Embryonic facial prominence (tissue), 1 donor: ENCODE measurements at regions not wholly inside any gene's neighbourhood (a gene's known extent, or its start where the extent isn't known, plus 50 kb on each side); places are given as distances from the start of the nearest gene placed in this dataset.

Experiments
- DNase-seq: peaks from one replicate; pipeline ENCODE4 v3.0.0-alpha.2; 2016; ENCODE audit errors: extremely low spot score

DNA sequence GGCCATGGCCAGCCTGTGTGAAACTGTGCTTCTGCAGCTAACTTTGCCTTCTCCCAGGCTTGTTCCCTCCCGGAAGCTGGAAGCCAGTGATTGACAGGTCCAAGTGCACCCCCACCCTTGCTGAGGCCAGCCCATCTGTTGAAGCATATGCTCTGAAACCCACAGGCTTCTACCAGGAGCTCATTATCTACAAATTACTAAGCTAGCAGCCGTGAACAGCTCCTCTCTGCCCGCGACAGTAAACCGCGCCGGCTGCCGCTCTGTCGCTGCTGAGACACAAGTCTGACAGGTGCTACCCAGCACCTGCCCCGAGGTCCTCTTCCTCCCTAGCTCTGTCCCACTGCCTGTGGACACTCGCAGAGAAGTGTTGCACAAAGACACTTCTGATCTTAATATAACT is 490.9 kb downstream of the GADD45G start:
- no peak for DNase-seq

DNA sequence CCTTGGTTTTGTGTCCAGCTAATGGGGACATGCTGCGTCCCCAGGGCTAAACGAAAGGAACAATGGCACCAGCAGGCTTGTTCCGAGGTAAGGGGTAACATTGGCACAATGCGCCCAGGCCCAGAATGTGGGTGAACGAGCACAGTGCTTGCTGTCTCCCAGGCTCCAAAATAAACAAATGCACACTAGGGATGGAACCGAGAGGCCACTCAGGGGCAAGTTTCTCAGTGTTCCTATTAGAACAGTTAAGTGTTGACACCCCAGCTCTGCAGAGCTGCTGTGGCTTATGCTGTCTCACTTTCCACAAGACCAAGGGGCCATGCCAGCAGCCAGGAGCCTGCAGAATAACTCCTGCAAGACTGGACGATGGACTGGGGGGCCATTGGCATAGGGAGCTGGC is 492.4 kb downstream of the GADD45G start:
- no peak for DNase-seq

DNA sequence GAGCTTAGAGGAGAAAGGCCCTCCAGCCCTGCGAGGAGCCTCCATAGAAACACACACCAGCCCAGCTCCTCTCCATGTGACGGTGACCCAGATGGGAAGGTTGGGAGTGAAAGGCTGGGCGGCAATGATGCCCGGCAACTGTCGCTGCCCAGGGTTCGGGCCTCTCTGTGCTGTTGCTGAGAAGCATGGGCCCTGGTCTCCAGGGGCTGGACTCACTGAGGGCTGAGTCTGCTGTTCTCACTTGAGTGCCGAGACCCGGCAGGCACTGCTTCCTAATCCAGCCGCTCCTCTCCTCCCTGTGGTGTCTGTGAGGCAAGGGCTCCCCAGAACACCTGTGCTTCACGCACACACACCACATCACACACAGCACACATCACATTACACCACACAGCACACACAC is 493.6 kb downstream of the GADD45G start:
- no peak for DNase-seq

DNA sequence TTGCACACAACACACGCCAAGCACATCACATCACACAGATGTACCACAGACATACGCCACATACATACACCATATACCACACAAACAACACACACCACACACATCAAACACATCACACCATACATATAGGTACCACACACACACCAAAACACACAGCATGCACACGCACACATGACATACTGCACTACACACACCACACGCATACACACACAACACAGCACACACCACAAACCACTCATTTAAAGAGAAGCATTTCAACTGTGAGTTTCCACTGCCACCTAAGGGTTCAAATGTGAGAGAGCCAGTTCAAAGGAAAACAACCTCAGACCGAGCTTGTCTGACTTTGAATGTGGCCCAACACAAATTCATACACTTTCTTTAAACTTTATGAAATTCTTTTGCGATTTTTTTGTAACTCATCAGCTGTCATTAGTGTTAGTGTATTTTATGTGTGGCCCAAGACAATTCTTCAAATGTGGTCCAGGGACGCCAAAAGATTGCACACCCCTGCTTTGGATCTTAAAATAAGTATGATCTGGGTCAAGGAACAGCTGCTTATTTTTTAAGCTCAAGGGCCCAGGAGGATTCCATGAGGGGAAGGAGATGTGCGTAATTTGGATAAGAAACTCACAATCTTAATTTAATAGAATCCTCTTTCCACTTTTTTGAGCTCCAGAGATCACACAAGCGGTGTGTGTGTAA is 494.6 kb downstream of the GADD45G start:
- DNase-seq = no peak

DNA sequence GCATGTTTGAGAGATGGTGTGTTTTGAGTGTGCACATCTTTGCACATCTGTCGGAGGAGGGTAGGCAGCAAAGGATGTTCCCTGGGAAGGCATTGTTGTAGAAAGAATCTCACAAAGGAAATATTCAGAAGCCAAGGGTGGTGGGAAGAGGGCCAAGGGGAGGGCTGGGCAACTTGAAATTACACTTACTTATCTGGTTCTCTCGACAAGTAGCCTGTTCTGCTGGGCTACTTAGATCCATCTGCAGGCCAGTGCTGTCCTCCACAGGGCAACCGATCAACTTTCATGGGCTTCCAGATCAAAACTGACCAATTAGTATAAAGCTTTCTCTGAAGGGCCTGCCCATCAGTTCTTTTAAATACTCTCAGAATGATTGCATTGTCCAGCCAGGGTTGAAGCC is 495.2 kb downstream of the GADD45G start:
- DNase-seq = no peak

DNA sequence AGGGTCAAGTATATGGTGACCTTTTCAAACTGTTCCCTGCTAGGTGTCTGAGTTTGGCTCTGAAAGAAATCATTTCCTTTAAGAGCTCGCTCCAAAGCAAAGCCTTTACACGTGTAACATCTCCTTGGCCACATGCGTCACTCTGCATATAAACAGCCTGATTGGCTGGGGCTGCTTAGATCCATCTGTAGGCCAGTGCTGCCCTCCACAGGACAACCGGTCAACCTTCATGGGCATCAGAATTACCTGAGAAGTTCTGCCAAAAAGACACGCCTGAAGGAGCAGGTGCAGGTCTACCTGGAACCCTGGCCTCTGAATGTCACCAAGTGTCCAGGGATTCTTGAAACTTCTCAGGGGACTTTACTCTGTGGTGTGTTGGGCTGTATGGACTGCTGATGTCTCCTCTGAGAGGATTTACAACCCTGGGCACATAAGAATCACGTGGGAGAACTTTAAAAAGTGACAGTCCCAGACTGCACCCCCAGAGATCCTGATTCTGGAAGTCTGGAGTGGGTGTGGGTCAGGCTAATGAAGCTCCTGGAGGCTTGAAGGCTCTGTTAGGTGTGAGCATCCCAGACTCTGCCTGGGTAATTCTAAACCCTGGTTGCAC is 497.6 kb downstream of the GADD45G start:
- DNase-seq = peak; percentile 77

DNA sequence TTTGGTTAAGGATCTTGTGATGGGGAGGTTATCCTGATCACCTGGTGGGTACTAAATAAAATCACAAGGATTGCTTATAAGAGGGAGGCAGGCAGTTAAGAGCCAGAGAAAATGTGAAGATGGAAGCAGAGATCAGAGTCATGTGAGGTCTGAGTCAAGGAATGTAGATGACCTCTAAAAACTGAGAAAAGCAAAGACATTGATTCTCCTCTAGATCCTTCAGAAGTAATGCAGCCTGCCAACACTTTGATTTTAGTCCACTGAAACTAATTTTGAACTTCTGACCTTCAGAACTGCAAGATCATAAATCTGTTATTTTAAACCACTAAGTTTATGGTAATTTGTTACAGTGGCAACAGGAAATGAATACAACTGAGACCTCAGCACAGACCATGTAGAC is 499.0 kb downstream of the GADD45G start:
- DNase-seq = no peak

DNA sequence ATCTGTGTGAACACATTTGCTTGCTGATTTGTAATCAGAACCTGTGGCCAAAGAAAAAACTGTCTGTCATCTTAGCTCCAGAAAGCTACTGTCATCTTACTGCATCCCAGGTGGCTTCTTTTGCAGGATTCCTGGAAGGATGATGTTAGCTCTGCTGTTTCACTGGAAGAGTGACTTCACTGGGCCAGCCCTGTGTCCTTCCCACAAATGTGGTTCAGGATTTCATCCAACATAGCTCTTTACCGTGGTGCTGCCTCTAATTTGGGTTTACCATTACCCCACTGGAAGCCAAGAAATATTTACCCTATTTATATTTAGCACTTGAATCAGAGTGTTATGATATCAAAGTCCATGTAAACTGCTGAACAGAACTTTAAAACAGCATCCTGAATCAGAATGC is 501.0 kb downstream of the GADD45G start:
- DNase-seq = no peak

DNA sequence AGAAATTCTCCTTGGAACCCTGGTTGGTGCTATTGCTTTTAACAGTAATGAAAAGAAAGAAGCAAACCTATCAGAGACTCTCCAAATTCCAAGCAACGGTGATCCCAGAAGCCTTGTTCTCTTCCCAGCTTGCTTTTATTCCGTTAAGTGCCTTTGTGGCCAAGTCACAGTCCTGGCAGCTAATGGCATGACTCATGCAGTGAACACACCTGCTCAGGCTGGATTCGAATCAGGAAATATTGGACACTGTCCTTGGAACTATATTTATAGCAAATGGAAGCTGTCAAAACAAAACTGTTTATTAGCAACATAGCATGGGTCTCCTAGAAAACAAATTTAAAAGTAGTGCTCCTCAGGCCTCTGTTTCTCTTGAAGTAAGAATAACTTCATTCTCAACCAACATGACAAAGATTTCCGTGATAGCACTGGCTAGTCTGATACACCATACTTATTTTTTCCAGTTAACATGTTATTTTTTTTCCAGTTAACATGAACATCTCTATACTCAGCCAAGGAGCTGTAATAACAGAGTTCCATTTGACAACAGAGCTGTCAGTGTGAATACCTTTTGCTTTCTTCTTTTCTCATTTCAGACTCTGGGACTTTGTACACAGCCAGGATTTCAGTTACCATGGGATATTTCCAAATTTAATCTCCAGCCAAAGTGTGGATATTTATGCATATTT is 502.4 kb downstream of the GADD45G start:
- no peak for DNase-seq

DNA sequence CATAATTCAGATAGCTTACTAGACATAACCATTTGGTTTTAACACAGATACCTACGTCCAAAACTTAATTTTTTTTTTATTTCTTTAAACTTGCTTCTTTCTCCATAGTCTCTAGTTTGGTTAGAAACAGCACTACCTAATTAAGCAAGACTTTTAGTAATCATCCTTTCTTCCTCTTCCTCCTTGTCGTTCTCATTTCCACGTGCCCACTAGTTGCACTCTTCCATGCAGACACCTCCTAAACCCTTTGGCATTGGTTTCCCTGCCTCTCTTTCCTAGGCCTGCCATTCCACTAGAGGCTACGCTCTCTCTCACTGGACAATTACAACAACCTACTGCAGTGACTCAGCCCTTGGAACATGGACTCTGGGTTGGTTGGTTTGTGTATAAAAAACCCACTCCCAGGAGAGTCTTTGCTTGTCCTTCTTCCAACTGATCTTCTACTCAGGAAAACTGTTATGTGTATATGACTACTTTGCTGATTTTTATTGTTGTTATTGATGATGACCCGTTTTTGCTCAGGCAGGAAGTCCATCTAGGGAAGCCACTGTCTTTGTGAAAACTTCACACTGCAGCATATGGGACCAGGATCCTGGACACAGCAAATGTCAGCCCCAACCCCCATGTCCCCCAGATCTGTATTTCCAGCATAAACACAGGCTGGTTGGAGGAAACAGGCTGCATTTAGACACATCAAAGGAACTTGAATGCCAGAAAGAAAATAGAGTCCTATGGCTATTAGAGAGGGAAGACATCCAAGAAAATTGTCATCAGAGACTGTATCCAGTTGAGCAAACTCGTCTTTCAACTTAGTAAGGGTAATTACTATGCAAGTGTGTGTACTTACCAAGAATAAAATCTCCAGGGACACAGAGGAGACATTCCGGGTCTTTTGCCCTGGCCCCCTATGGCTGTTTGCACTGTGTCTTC is 503.2 kb downstream of the GADD45G start:
- DNase-seq = no peak

DNA sequence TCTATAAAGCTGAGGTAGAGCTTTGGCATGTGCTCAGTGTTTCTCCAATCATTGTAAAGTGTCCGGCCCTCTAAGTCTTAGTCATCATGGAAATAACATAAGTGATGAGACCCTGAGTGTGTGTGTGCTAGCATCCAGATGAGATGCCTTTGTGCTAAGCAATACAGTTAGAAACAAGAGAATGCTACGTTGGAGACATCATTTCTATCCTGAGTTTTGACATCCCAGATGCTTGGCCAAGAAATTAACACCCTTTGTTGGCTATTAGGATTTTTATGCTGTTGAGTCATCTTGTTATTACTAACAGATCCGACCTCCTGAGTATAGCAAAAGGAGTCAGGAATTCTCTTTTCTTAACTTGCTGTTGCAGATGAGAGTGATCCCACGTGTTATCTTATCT is 508.0 kb downstream of the GADD45G start:
- no peak for DNase-seq

DNA sequence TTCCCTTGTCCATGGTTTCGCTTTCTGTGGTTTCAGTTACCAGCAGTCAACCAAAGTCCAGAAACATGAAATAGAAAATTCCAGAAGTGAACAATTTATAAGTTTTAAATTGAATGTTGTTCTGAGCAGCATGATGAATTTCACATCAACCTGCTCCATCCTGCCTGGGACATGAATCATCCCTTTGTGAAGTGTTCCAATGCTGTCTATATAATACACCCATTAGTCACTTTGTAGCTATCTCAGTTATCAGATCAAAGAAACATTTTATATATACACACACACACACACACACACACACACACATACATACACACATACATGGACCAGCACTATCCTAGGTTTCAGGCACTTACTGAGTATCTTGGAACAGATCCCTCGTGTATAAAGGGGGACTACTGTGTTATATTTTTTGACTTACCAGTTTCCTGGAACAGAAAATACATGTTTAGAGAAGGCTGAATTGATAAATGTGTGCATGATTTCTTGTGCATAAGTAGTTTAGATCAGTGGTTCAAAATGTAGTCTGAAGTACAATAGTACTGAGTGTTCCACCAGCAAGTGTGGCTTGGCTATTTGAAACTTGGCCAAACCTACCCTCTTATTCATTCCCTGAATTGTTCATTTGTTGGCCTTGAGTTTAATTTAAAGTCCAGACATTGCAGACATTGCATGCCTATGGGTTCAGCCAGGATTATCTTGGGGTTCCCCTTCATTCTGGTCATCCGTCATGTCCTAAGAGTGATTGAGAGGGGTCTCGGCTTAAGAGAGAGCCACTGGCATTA is 510.0 kb downstream of the GADD45G start:
- no peak for DNase-seq

DNA sequence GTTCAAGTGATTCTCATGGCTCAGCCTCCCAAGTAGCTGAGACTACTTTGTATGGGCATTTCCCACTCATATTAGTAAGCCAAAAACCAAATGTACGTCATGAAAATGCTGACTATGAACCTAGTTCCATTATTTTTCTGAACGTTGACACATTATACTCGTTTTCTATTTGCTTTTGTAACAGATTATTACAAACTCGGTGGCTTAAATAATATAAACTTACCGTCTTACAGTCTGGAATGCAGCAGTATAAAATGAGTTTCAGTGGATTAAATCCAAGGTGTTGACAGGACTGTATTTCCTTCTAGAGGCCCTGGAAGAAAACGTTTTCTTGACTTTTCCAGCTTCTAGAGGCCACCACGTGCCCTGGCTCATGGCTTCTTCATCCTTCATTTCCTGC is 517.0 kb downstream of the GADD45G start:
- no peak for DNase-seq

DNA sequence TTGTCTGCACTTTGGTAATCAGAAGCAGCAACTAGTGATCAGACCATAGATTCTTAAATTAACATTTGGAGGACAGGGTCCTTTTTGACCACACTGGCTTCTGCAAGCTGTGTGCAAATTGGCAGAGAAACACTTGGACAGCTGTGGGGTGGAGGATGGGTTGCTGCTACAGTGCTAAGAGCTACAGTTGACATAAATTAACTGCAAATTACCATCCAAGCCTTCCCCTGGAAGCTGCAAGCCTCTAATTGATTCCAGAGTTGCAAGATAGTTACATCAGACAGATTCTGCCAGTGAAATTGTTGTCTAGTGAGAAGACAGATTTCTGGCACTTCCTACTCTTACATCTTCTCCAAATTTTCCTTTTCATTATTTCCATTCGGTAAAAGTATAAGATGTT is 517.7 kb downstream of the DIRAS2 start:
- DNase-seq = no peak

DNA sequence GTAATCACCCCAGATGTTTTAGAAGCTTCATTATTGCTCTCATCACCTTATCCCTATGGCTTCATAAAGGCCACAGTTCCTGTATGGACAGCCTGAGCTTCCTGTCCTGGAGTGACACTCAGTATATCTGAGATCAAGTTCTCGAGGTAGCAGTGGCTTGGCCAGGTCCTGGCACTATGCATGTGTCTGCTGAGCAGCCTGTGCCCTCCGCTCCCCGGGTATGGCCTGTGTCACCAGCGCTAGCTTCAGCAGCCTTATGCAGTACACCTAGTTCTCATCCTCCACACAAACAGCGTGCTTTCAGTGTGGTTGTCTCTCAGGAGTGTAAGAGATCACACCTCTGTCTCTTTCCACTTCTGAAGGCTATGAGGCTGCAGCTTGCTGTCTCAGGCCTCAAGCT is 514.7 kb downstream of the DIRAS2 start:
- DNase-seq = no peak

DNA sequence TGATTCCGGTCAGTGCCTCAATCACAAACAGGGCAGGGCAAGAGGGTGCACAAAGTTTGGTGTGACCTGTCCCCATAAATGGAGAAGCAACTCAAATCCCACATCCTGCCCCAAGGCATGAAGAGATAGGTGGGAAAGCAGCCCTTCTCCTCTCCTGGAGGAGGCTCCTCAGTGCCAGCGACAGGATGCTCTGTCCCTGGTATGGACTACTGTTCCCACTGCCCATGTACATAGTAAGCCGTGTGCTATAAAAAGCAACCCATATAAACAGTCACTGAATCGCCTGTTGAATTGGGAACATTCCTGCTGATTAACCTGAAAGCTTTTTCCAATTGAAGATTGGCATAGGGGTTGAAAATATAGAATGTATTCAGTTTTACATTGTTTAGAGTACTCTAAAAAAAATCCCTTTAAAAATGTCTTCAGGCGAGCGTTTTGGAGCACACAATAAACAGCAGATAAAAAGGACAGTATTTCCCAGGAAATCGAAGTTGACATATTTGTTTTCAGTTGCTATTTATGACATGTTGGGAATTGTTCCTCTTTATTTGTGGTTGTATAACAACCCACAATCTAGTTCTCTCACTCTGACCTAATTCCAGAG is 513.9 kb downstream of the DIRAS2 start:
- no peak for DNase-seq

DNA sequence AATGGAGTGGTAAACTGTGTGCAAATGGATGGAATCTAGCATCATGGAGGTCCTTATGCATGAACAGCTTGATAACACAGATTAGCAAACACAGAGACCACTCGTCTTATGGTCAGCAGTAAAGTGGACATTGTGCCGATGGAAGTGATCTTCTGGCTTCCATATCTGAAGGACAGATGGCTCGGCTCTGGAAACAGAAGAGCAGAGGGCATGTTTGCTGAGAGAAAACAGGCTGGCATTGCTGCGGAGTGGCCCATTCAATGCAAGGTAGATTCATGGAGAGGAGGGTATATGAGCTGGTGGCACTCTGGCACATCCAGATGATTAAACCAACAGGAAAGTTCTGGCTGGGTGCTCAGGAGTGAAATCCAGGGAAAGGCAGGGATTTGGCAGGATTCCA is 513.2 kb downstream of the DIRAS2 start:
- DNase-seq = no peak

DNA sequence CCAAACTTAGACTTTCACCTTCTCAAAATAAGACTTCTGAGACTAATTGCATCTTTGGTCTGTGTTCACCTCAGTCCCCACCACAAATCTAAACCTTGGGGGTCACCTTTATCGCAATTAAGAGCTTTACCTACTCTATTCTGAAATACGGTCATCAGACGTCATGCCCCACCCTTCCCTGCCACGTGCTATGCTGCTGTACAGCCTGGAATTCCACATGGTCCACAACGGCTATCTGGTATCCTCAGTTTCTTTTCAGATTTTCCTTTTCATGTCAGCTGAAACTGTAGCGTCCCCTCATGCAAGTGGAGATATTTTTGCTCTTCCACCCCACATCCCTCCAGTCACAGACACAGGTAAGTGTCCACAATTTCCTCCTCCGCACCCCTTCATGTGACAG is 511.1 kb downstream of the DIRAS2 start:
- DNase-seq = no peak

DNA sequence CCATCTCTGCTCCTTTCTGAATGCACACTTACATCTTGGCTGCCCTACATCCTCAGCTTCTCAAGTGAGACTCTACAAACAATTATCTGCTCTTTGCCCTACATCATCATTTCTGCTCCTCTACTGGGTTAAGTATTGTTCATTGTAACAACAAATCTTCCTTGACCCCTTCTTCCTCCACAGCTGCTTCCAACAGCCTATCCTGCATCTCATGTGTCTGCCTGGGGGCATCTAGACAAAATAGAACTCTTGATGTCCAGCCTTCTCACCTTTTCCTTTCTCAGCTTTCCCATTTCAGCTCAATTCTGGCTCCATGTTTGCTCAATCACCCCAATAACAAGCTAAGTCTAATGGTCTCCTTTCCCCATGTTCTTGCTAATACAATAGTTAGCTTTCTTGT is 509.8 kb downstream of the DIRAS2 start:
- no peak for DNase-seq

DNA sequence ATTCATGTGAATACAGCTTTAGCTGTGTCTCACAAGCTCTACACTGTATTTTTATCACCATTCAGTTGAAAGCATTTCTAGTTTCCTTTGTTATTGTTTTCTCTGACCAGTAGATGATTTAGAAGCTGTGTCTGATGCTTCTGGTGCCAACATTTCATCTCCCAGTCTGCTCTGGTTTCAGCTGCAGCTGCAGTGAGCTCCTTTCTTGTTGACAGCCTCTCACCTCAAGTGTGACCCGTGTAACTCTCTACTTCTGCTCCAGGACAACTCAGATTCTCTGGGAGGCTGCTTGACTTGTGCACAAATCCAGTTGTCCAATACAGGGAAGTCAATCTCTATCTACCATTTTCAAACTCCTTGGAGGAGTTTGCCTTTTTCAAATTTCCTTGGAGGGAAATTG is 504.8 kb downstream of the DIRAS2 start:
- DNase-seq = no peak
